ENCODE measurements at regions not wholly inside any gene's neighbourhood (a gene's known extent, or its start where the extent isn't known, plus 50 kb on each side); places are given as distances from the start of the nearest gene placed in this dataset.

DNA sequence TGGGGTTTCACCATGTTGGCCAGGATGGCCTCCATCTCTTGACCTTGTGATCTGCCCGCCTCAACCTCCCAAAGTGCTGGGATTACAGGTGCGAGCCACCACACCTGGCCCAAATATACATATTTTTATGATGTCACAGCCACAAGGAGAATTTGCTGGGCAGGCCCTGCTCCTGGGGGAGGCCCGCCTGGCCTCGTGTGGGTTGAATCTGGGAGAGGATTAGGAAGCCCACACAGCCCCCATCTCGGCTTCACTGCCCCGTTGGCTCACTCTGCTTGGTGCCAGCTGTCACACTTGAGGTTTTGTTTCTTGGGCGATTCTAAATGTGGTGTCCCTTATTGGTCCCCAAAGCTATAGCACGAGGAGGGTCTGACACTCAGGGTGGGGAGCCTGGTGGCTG is 335.7 kb upstream of the AJAP1 start:
- Histone ChIP-seq H3K36me3 (ENCODE audit: low read length) (no peaks in the 10 kb centered on the region), H3K9me2 (replicated peaks; ENCODE audit: insufficient read depth, low read length) (no peaks in the 10 kb centered on the region), H3F3A (ENCODE audit: insufficient read depth) (no peaks in the 10 kb centered on the region), H3K9ac (ENCODE audit: low read length) (no peak overlapping the region), H4K20me1 (ENCODE audit: low read depth, low read length) (no peaks in the 10 kb centered on the region), H3K79me2 (ENCODE audit: insufficient read depth, low read length) (no peaks in the 10 kb centered on the region), H3K27me3 (ENCODE audit: low read length) (no peaks in the 10 kb centered on the region), H2AFZ (ENCODE audit: low read depth, low read length, severe bottlenecking) (no peak overlapping the region), H3K4me2 (ENCODE audit: low read depth, low read length, poor library complexity, severe bottlenecking) (no peak overlapping the region), H3K4me3 (ENCODE audit: insufficient read depth, low read length, poor library complexity, severe bottlenecking) (no peak overlapping the region), H3K27ac (ENCODE audit: low read depth, low read length) (no peak overlapping the region), H3K9me3 (ENCODE audit: insufficient read depth, low read length) (peaks cover 9% of the 10 kb centered on the region; the same call in 1 of the 2 replicates)
- TF ChIP-seq EZH2phosphoT487 (conservative IDR thresholded peaks at IDR 0.05; ENCODE audit: low read length) (no peak), CTCF (IDR thresholded peaks at IDR 0.05; ENCODE audit: insufficient read depth, low read length, poor library complexity, severe bottlenecking) (no peak)

DNA sequence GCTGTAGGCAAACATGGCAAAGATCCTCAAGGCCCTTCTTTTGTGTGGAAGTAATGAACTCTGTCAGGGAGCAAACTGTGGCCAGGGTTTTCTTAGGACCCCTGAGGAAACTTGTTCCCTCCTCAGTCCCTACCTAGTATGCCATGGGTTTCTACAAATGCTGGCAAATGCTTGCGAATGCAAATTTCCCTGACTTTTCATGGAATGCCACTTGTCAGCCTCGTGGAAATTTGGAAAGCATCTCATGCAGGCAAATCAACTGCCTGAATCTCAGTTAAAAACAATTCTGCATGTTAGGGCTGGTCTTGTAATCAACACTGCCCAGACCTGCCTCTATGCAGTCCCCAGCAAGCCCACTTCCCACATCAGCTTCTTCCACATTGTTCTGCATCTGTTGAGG is 334.9 kb upstream of the AJAP1 start:
- Histone ChIP-seq H4K20me1 (ENCODE audit: low read depth, low read length) (no peaks in the 10 kb centered on the region), H3K27me3 (ENCODE audit: low read length) (no peaks in the 10 kb centered on the region), H2AFZ (ENCODE audit: low read depth, low read length, severe bottlenecking) (no peak overlapping the region), H3K9ac (ENCODE audit: low read length) (no peak overlapping the region), H3K27ac (ENCODE audit: low read depth, low read length) (no peak overlapping the region), H3K9me3 (ENCODE audit: insufficient read depth, low read length) (0 out of 2 replicates have a peak, but pooled peaks cover 2% of the 10 kb centered on the region), H3F3A (ENCODE audit: insufficient read depth) (no peaks in the 10 kb centered on the region), H3K9me2 (replicated peaks; ENCODE audit: insufficient read depth, low read length) (no peaks in the 10 kb centered on the region), H3K4me2 (ENCODE audit: low read depth, low read length, poor library complexity, severe bottlenecking) (no peak overlapping the region), H3K4me3 (ENCODE audit: insufficient read depth, low read length, poor library complexity, severe bottlenecking) (no peak overlapping the region), H3K36me3 (ENCODE audit: low read length) (no peaks in the 10 kb centered on the region), H3K79me2 (ENCODE audit: insufficient read depth, low read length) (no peaks in the 10 kb centered on the region)
- TF ChIP-seq CTCF (IDR thresholded peaks at IDR 0.05; ENCODE audit: insufficient read depth, low read length, poor library complexity, severe bottlenecking) (no peak), EZH2phosphoT487 (conservative IDR thresholded peaks at IDR 0.05; ENCODE audit: low read length) (no peak)

DNA sequence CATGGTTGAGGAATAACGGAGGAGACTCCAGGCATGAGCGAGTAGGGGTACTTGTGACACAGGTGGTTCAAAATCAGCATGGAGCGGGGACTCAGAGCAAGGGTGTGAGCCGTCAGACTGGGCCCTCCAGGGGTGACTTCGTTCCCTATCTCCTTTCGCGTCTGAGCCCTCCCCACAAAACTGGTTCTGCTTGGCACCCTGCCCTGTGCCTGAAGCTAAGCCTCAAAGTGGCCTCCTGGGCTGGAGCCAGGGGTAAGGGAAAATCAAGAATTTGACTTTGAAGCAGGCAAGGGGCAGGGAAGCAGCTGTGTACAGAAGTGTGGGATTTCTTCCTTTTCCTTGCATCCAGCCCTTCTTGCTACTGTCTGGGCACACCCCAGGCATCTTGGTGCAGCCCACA is 331.5 kb upstream of the AJAP1 start:
- no peaks in the 10 kb centered on the region for H3K36me3 ChIP-seq (ENCODE audit: low read length)
- H3K27me3 ChIP-seq (ENCODE audit: low read length): no peaks in the 10 kb centered on the region
- no peaks in the 10 kb centered on the region for H3K9me2 ChIP-seq (replicated peaks; ENCODE audit: insufficient read depth, low read length)
- no peak overlapping the region for H2AFZ ChIP-seq (ENCODE audit: low read depth, low read length, severe bottlenecking)
- no peak overlapping the region for H3K27ac ChIP-seq (ENCODE audit: low read depth, low read length)
- no peaks in the 10 kb centered on the region for H4K20me1 ChIP-seq (ENCODE audit: low read depth, low read length)
- H3K4me2 ChIP-seq (ENCODE audit: low read depth, low read length, poor library complexity, severe bottlenecking): no peak overlapping the region
- H3F3A ChIP-seq (ENCODE audit: insufficient read depth): no peaks in the 10 kb centered on the region
- TF ChIP-seq CTCF (IDR thresholded peaks at IDR 0.05; ENCODE audit: insufficient read depth, low read length, poor library complexity, severe bottlenecking) (no peak), EZH2phosphoT487 (conservative IDR thresholded peaks at IDR 0.05; ENCODE audit: low read length) (no peak)
- no peaks in the 10 kb centered on the region for H3K9me3 ChIP-seq (ENCODE audit: insufficient read depth, low read length)
- no peak overlapping the region for H3K4me3 ChIP-seq (ENCODE audit: insufficient read depth, low read length, poor library complexity, severe bottlenecking)
- H3K79me2 ChIP-seq (ENCODE audit: insufficient read depth, low read length): no peaks in the 10 kb centered on the region
- no peak overlapping the region for H3K9ac ChIP-seq (ENCODE audit: low read length)
